ENCODE measurements at regions not wholly inside any gene's neighbourhood (a gene's known extent, or its start where the extent isn't known, plus 50 kb on each side); places are given as distances from the start of the nearest gene placed in this dataset.

GRCh38 chr20:48486065-48486464 is 341.7 kb downstream of the PREX1 start:
- DNase-seq (ENCODE audit: low spot score) (no peak), ATAC-seq (no peak), FAIRE-seq (no peak)
- TF ChIP-seq ZNF749 (CRISPR knock-in tag; IDR thresholded peaks at IDR 0.05; ENCODE audit: borderline replicate concordance) = no peak
- no peak for TF ChIP-seq CENPT (CRISPR knock-in tag; IDR thresholded peaks at IDR 0.05; ENCODE audit: low read depth)
- TF ChIP-seq SKIL (CRISPR knock-in tag; IDR thresholded peaks at IDR 0.05; ENCODE audit: borderline replicate concordance) = no peak
- no peak for TF ChIP-seq HIVEP1 (CRISPR knock-in tag; IDR thresholded peaks at IDR 0.05)
- TF ChIP-seq PHB2 (IDR thresholded peaks at IDR 0.05; ENCODE audit: partially characterized antibody) = no peak
- TF ChIP-seq E2F1 (CRISPR knock-in tag; IDR thresholded peaks at IDR 0.05) = no peak
- no peak for TF ChIP-seq SRSF4 (IDR thresholded peaks at IDR 0.05; ENCODE audit: low read depth, low read length, poor library complexity, severe bottlenecking)
- no TSS peak for BruUV-seq (replicated peaks)
- no peak overlapping the region for H3K27ac ChIP-seq (ENCODE audit: extremely low read length, insufficient read depth, low read length)
- peaks cover 39% of the 10 kb centered on the region for H3K4me1 ChIP-seq (ENCODE audit: insufficient read depth, low read length)
- H3K9me3 ChIP-seq (ENCODE audit: low read length) = no peaks in the 10 kb centered on the region
- CTCF ChIA-PET (ENCODE audit: low intra/inter-chr PET ratio, low total read pairs) = no interaction called here
- WGBS (ENCODE audit: low lambda C conversion rate) = 25% methylated on average over 7 of the region's 7 CpGs
- H3K4me2 ChIP-seq (ENCODE audit: low read depth, low read length) = peak overlapping the region; percentile 29; the same call in 1 of the 2 replicates
- in situ Hi-C loops (cut with HindIII; ENCODE audit: extremely low pct_ligation_motif_present, low pct_unique_long_range_greater_than_20kb) (no loop called here), intact Hi-C loops (cut with micrococcal nuclease; ENCODE audit: unreplicated experiment) (no loop called here)
- no peaks in the 10 kb centered on the region for H3K79me2 ChIP-seq (ENCODE audit: insufficient read depth, low read length)
- POLR2A ChIA-PET = no interaction called here
- H4K20me1 ChIP-seq (ENCODE audit: insufficient read depth, low read length) = no peaks in the 10 kb centered on the region
- peaks cover 8 to 51% of the 10 kb centered on the region in 2 experiments; a peak in 3 of 5 replicates for H3K27me3 ChIP-seq (ENCODE audit: control insufficient read depth in 1 of 2, insufficient read depth in 2 of 2, low read length in 2 of 2)
- H3K36me3 ChIP-seq (replicated peaks in 1 of 2; ENCODE audit: control insufficient read depth in 1 of 2, insufficient read depth in 2 of 2, low read length in 2 of 2) = no peaks in the 10 kb centered on the region
- H3K9ac ChIP-seq (ENCODE audit: insufficient read depth, low read depth, low read length) = no peak overlapping the region
- H2AFZ ChIP-seq (ENCODE audit: low read length) = no peak overlapping the region
- H3K4me3 ChIP-seq (replicated peaks in 1 of 3; ENCODE audit: insufficient read depth in 1 of 3, low read depth in 2 of 3, low read length in 3 of 3) = no peak overlapping the region
